ENCODE measurements at regions not wholly inside any gene's neighbourhood (a gene's known extent, or its start where the extent isn't known, plus 50 kb on each side); places are given as distances from the start of the nearest gene placed in this dataset.
"Not testable (repeated sequence)": the region's sequence is repeated elsewhere in the genome, so short reads cannot be mapped to it uniquely, and the experiment has no call there.

DNA sequence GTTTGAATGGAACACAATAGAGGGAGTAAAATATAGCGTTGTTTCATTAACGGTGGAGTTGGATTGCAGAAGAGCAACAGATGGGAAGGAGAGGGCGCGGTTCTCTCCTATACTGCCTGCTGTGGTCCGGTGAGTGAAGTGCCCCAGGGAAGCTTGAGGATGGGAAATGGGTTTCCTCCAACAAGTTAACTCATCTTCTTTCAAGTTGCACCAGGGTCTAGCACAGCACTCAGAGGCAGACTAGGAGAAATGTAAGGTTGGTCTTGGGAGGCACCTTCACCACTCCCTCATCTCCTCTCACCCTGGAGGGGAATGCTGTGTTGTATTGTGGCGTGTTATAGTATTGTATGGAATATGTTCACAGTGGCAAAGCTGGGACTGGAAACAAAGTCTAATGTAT, 96.9 kb upstream of the SLC24A3 start:
- no peak overlapping the region for H3K4me3 Mint-ChIP-seq
- DNase-seq (ENCODE audit: low spot score in 2 of 2) (no peak), ATAC-seq (no peak)
- H3K36me3 Mint-ChIP-seq: no peaks in the 10 kb centered on the region
- no peak overlapping the region for H3K27ac Mint-ChIP-seq
- H3K9me3 Mint-ChIP-seq: peaks cover 3% of the 10 kb centered on the region
- no peaks in the 10 kb centered on the region for H3K4me1 Mint-ChIP-seq

DNA sequence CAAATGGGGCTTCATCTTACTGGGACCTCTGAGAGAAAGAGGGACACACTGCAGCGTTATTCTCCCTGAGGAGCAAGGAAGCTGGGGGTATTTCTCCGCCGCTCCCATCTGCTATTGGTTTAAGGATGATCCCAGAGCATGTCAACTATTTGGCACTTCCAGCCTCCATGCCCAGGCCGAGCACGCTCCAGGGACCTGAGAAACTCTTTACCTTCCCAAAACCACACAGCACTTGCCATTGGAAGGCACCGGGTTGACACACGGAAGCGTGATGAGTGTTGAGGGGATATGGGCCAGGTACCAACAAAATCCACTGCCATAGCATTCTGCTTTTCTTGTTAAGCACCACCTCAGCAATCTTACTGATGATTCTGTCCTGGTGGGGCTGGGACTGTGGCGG, 92.4 kb upstream of the SLC24A3 start:
- no peak for ATAC-seq
- no peaks in the 10 kb centered on the region for H3K36me3 Mint-ChIP-seq
- no peak for DNase-seq (ENCODE audit: low spot score in 2 of 2)
- H3K4me1 Mint-ChIP-seq: no peaks in the 10 kb centered on the region
- no peak overlapping the region for H3K4me3 Mint-ChIP-seq
- H3K27ac Mint-ChIP-seq: no peak overlapping the region
- H3K9me3 Mint-ChIP-seq: peaks cover 7% of the 10 kb centered on the region

DNA sequence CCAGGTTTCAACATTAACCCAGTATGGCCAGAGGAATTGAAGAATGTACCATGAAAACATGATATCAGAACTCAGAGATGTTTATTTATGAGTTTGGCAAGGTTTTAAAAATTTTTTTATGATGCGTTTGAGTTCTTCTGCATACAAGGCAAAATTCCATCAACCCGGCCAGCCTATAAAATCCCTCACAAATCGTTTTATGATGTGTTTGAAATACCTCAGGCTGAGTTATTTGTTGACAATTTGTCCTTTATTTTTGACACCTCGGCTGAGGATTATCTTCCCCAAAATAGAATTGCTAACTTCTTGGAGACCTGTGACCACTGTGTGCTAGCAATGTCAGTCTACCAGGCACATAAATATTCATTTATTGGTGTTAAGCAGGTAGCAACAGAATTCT, 91.9 kb upstream of the SLC24A3 start:
- peaks cover 7% of the 10 kb centered on the region for H3K9me3 Mint-ChIP-seq
- no peaks in the 10 kb centered on the region for H3K4me1 Mint-ChIP-seq
- no peak for DNase-seq (ENCODE audit: low spot score in 2 of 2)
- H3K27ac Mint-ChIP-seq: no peak overlapping the region
- H3K36me3 Mint-ChIP-seq: no peaks in the 10 kb centered on the region
- no peak for ATAC-seq
- H3K4me3 Mint-ChIP-seq: no peak overlapping the region

DNA sequence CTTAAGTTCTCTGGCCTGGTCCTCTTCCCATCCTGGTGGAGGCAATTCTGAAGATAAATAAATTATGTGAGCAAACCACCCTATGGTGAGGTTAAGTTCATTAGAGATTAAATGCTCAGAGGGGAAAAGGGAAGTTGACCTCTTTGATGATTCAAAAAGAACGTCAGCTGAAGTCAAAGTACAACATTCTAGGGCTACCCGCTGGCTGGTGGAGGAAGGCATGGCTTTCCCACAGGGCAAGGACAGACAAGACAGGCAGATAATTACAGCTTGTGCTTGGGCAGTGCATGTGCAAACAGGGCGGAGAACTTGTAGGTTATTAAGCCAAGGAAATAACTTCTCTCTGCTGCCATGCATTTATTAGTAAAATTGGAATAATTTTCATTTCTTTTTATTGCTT, 91.0 kb upstream of the SLC24A3 start:
- Mint-ChIP-seq H3K36me3 (no peaks in the 10 kb centered on the region), H3K9me3 (peaks cover 7% of the 10 kb centered on the region), H3K27ac (no peak overlapping the region), H3K4me3 (no peak overlapping the region), H3K4me1 (no peaks in the 10 kb centered on the region)
- no peak for ATAC-seq
- no peak for DNase-seq (ENCODE audit: low spot score in 2 of 2)

DNA sequence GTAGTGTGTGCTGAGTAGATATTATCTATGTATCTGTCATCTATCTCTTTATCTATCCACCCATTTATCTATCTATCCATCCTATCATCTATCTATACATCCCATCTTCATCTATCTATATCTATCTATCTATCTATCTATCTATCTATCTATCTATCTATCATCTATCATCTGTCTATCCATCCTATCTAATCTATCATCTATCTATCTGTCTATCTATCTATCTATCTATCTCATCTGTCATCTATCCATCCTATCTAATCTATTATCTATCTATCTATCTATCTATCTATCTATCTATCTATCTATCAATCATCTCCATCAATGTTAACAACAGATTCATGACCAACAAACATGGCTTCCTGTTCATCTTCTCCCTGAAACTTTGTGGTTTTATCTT, 90.5 kb upstream of the SLC24A3 start:
- no peaks in the 10 kb centered on the region for H3K4me1 Mint-ChIP-seq
- no peaks in the 10 kb centered on the region for H3K36me3 Mint-ChIP-seq
- no peak overlapping the region for H3K27ac Mint-ChIP-seq
- no peak overlapping the region for H3K4me3 Mint-ChIP-seq
- ATAC-seq (no peak), DNase-seq (ENCODE audit: low spot score in 2 of 2) (no peak)
- peaks cover 6% of the 10 kb centered on the region for H3K9me3 Mint-ChIP-seq

DNA sequence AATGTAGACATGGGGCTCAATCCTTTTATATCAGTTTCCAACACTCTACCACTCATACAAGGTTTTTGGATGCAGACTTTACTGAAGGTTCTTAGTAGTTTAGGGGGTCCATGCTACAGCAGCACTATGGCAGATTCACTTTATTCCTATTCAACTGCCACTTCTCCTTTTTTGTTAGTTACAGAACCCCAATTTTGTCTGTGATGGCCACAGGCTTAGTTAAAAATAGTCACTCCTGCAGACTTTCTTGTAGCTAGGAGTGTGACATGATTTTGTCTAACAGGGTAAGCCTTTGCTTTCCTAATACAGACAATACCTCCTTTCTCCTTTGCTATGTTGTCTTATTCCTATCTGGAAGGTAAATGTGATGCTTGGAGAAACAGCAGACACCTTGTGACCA, 90.0 kb upstream of the SLC24A3 start:
- H3K4me1 Mint-ChIP-seq: no peaks in the 10 kb centered on the region
- ATAC-seq: no peak
- DNase-seq (ENCODE audit: low spot score in 2 of 2): no peak
- peaks cover 4% of the 10 kb centered on the region for H3K9me3 Mint-ChIP-seq
- H3K36me3 Mint-ChIP-seq: no peaks in the 10 kb centered on the region
- H3K27ac Mint-ChIP-seq: no peak overlapping the region
- no peak overlapping the region for H3K4me3 Mint-ChIP-seq

DNA sequence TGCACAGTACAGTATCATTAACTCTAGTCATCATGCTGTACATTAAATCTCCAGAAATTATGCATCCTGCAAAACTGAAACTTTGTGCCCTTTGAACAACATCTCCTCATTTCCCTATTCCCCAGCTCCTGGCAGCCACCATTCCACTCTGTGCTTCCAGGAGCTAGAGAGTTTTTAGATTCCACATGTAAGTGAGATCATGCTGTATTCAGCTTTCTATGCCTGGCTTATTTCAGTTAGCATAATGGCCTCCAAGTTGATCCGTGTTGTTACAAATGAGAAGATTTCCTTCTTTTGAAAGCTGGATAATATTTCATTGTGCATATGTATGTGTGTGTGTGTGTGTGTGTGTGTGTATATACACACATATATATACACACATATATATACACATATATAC, 86.9 kb upstream of the SLC24A3 start:
- Mint-ChIP-seq H3K4me3 (no peak overlapping the region), H3K4me1 (no peaks in the 10 kb centered on the region), H3K36me3 (no peaks in the 10 kb centered on the region), H3K9me3 (peaks cover 4% of the 10 kb centered on the region), H3K27ac (no peak overlapping the region)
- no peak for ATAC-seq
- no peak for DNase-seq (ENCODE audit: low spot score in 2 of 2)

DNA sequence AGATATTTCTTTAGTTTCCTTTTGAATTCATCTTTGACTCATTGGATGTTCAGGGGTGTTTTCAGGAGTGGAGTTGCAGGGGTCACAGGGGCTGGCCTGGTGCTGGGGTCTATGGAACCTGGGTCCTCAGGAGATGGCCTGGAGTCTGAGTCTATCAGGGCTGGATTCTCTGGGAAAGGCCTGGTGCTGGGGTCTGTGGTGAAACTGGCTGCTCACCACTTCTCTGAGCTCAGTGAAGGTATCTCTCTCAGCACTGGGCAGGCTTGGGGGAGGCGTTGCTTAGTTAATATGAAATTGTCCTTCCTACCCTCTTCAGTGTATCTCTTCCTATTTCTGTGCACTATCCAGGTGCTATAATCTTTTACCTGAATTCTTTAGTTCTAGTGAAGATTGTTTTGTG, 83.1 kb upstream of the SLC24A3 start:
- Mint-ChIP-seq H3K9me3 (peaks cover 2% of the 10 kb centered on the region), H3K4me1 (no peaks in the 10 kb centered on the region), H3K27ac (no peak overlapping the region), H3K36me3 (no peaks in the 10 kb centered on the region), H3K4me3 (no peak overlapping the region)
- DNase-seq (ENCODE audit: low spot score in 2 of 2) (no peak), ATAC-seq (no peak)

DNA sequence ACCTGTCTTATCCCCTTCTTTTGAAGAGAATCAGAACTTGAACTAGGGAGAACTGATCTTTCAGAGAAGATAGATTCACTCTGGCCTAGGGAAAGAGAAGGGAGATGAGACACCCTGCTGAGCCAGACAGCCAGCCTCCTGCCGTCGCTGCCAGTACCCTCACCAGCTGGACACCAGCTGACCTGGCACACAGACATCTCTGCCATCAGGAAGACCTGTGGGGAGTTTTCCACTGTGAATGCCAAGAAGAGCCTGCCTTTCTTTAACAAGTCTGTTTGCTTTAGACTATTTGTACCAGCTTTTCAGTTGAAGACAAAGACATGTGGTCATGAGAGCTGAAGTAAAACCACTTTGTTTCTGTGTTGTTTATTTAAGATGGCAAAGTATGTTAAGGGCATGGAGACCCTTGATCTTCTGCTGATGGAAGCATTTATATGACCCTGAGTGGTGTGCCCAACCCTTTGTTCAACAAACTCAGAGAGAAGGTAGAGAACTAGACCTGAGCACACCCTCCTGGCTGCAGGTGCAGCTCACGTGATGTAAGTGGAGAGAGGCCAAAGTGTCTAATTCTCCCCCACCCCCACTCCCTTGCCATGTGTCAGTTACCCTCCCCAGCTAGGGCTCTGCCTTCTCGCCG, 82.3 kb upstream of the SLC24A3 start:
- Mint-ChIP-seq H3K4me1 (no peaks in the 10 kb centered on the region), H3K27ac (no peak overlapping the region), H3K36me3 (no peaks in the 10 kb centered on the region), H3K9me3 (peaks cover 2% of the 10 kb centered on the region), H3K4me3 (no peak overlapping the region)
- ATAC-seq (no peak), DNase-seq (ENCODE audit: low spot score in 2 of 2) (no peak)

DNA sequence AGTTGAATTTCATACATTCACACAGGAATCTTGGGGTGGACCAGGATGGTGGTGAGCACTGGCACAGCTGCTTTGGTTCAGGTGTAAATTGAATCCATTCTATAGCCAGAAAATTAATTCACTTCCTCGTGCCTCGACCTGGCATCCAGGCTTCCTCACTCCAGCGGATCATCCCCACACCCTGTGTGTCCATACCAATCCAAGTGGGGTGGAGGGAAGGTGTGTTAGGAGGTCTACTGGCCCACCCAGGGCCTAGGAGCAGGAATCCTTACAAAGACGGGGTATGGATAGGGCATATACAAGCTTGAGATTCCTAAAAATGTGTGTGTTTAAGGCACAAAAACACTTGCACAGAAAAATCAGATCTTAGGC, 81.8 kb upstream of the SLC24A3 start:
- Mint-ChIP-seq H3K4me3 (no peak overlapping the region), H3K27ac (no peak overlapping the region), H3K9me3 (peaks cover 2% of the 10 kb centered on the region), H3K36me3 (no peaks in the 10 kb centered on the region), H3K4me1 (no peaks in the 10 kb centered on the region)
- DNase-seq (ENCODE audit: low spot score in 2 of 2): no peak
- no peak for ATAC-seq

DNA sequence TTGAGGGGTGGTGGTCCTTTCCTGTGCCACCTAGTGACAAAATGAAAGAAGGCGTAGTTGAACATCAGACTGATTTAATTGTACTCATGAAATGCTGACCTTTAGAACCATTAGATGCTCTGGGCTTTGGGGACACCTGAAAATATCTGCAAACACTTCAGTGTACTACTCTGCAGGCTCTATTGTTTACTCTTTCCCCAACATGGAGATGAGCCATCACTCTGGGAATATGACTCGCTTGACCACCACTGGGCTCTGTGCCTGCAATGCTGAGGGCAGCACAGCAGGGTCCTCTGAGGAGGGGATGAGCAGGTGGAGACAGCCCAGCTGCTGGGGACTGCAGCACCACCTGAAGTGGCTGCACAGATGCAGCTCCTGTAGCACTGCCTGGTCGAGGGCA, 74.8 kb upstream of the SLC24A3 start:
- Mint-ChIP-seq H3K4me1 (no peaks in the 10 kb centered on the region), H3K4me3 (no peak overlapping the region), H3K36me3 (no peaks in the 10 kb centered on the region), H3K27ac (no peak overlapping the region), H3K9me3 (peaks cover 6% of the 10 kb centered on the region)
- ATAC-seq (no peak), DNase-seq (ENCODE audit: low spot score in 2 of 2) (no peak)

DNA sequence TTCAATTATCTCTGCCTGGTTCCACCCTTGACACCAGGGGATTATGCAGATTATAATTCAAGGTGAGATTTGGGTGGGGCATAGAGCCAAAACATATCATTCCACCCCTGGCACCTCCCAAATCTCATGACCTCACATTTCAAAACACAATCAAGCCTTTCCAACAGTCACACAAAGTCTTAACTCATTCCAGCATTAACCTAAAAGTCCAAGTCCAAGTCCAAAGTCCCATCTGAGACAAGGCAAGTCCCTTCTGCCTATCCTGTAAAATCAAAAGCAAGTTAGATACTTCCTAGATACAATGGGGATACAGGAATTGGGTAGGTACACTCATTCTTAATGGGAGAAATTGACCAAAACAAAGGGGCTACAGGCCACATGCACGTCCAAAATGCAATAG, 73.7 kb upstream of the SLC24A3 start:
- no peaks in the 10 kb centered on the region for H3K36me3 Mint-ChIP-seq

DNA sequence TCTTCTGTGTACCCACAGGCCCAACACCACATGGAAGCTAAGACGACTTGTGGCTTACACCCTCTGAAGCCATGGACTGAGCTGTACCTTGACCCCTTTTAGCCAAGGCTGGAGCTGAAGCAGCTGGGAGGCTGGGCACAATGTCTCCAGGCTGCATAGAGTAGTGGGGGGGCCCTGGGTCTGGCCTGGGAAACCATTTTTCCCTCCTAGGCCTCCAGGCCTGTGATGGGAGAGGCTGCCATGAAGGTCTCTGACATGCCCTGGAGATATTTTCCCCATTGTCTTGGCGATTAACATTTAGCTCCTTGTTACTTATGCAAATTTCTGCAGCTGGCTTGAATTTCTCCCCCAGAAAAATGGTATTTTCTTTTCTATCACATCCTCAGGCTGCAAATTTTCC, 72.9 kb upstream of the SLC24A3 start:
- H3K9me3 Mint-ChIP-seq; H3K27ac Mint-ChIP-seq; H3K36me3 Mint-ChIP-seq; H3K4me1 Mint-ChIP-seq; ATAC-seq; H3K4me3 Mint-ChIP-seq; DNase-seq (ENCODE audit: low spot score in 2 of 2): not testable (repeated sequence)

More for the DNA sequence above, 73.7 kb upstream of the SLC24A3 start:
- H3K27ac Mint-ChIP-seq: no peak overlapping the region
- peaks cover 4% of the 10 kb centered on the region for H3K9me3 Mint-ChIP-seq
- ATAC-seq (no peak), DNase-seq (ENCODE audit: low spot score in 2 of 2) (no peak)
- no peaks in the 10 kb centered on the region for H3K4me1 Mint-ChIP-seq
- H3K4me3 Mint-ChIP-seq: no peak overlapping the region

DNA sequence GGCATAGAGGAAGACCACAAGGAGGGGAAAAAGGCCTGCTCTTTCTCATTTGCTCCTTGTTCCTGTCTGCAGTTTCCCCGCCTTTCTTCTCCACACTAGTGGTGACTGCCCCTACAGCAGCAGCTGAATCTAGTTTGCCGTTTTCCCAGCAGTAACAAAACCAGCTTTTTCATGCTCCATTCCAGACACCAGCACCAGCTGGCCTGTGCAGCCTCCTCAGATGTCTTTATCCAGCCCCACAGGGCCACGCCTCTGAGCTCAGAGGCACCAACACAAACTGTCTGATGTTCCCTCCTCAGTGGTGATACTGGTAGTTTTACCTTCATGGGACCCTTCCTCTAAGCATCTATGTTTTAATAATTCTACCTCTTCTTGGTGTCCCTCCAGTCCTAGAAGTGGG, 70.4 kb upstream of the SLC24A3 start:
- no peak for ATAC-seq
- no peak overlapping the region for H3K27ac Mint-ChIP-seq
- no peak for DNase-seq (ENCODE audit: low spot score in 2 of 2)
- no peaks in the 10 kb centered on the region for H3K4me1 Mint-ChIP-seq
- no peak overlapping the region for H3K4me3 Mint-ChIP-seq
- H3K9me3 Mint-ChIP-seq: peaks cover 4% of the 10 kb centered on the region
- H3K36me3 Mint-ChIP-seq: no peaks in the 10 kb centered on the region

DNA sequence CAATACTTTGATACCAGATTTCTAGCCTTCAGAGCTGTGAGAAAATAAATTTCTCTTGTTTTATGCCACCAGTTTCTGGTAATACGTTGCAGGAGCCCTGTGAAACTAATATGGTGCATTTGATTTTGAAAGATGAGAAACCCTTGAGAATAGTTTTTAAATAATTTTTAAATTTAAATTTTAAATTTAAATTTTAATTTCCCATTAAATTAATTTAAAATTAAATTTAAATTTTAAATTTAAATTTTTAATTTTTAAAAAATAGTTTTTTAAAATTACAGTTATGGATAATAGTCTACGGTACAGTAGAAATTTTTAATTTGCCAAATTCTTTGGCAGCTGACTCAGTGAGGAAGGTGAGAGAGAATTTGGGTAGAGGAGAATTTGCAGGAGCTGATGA, 68.6 kb upstream of the SLC24A3 start:
- ATAC-seq (no peak), DNase-seq (ENCODE audit: low spot score in 2 of 2) (no peak)
- Mint-ChIP-seq H3K27ac (no peak overlapping the region), H3K4me3 (no peak overlapping the region), H3K4me1 (no peaks in the 10 kb centered on the region), H3K36me3 (no peaks in the 10 kb centered on the region), H3K9me3 (no peaks in the 10 kb centered on the region)

DNA sequence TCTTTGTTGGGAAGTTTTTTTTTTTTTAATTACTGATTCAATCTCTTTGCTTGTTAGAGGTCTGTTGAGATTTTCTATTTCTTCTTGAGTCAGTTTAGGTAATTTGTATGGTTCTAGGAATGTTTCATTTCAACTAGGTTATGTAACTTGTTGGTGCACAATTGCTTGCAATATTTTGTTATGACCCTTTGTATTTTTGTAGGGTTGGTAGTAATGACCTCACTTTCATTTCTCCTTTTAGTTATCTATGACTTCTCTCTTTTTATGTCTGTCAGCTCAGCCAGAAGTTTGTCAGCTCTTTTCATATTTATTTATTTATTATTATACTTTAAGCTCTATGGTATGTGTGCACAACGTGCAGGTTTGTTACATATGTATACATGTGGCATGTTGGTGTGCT, 51.1 kb upstream of the SLC24A3 start:
- ATAC-seq (no peak), DNase-seq (ENCODE audit: low spot score in 2 of 2) (no peak)
- Mint-ChIP-seq H3K4me3 (no peak overlapping the region), H3K4me1 (no peaks in the 10 kb centered on the region), H3K9me3 (peaks cover 5% of the 10 kb centered on the region), H3K27ac (no peak overlapping the region), H3K36me3 (no peaks in the 10 kb centered on the region)

Measured in stimulated activated effector memory CD8-positive, alpha-beta T cell treated with anti-CD3 and anti-CD28 coated beads, Interleukin-12 subunit alpha, Interleukin-12 subunit beta, amount 100 ng/mL, for 72 hours (primary cell).